GDM1 (cell line): ENCODE measurements at regions not wholly inside any gene's neighbourhood (a gene's known extent, or its start where the extent isn't known, plus 50 kb on each side); places are given as distances from the start of the nearest gene placed in this dataset.

Experiments
- DNase-seq: peaks from one replicate; lab custom pipeline; 2025; lab: John Stamatoyannopoulos, UW

DNA sequence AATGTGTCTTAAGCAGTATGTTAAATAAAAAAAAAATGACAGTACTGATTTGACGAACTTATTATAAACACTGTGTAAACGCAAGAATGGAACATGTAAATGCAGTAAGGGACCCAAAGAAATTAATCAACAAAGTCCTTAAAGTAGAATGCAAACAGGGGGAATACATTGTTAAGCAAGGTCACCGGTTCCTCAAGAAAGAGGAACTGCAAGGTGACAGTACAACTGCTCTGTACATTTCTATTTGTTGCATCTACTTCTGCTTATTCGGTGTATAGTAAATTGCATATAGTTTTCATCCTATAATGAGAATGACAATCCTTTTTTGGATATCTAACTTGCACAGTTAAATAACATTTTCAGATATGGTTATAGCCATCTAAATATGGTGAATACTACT, 387.0 kb upstream of the SEMA3D start:
- DNase-seq, result no peak

- no peak for DNase-seq
These were observed 386.5 kb upstream of the SEMA3D start for GRCh38 chr7:85573346-85573745.

DNA sequence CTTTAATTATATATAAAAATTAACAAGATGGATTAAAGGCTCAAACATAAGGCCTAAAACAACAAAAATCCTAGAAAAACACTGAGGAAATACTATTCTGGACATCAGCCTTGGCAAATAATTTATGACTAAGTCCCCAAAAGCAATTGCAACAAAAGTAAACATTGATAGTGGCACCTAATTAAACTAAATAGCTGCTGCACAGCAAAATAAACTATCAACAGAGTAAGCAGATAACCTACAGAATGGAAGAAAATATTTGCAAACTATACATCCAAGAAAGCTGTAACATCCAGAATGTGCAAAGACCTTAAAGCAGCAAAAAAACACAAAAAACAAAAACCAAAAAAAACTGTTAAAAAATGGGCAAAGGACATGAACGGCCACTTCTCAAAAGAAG, 384.0 kb upstream of the SEMA3D start:
- DNase-seq, result no peak

- no peak for DNase-seq
These were observed 381.1 kb upstream of the SEMA3D start for GRCh38 chr7:85567983-85568382.

DNA sequence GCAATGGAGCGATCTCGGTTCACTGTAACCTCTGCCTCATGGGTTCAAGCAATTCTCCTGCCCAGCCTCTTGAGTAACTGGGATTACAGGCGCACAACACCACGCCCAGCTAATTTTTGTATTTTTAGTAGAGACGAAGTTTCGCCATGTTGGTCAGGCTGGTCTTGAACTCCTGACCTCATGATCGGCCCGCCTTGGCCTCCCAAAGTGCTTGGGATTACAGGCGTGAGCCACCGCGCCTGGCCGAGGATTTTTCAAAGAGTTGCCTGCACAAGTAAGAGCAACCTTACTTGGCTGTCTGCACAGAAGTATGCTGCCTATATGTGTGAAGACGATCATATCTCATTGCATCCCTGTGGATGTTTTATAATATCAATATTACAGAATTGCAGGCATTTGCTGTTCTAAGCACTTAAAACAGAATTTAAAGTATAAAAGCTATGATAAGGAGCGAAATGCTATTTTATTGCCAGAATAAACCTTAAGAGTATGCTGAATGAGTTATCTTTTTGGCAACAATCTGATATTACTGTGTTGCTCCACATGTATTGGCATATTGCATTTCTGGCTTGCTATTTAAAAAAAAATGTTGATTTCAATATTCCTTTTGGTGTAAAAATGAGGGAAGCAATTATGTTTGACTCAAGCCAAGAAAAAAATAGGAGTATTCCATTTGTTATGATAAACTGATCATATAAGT, 379.4 kb upstream of the SEMA3D start:
- no peak for DNase-seq

DNA sequence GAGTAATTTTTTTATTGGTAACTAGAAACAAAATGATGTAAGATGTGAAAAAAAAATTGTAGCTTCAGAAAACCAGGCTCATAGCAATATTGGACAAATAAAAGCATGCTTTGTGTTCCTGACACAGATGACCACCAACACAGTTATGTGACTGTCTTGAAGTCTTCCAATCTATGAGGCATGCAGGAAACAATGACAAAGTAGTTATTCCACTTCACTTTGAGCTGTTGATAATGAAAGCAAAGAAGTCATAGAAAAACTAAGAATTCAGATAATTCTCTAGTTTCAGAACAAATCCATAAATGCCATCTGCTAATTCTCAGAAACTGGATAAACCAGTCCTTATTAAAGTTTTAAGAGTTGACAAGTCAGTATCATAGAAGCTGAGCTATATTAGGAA, 378.4 kb upstream of the SEMA3D start:
- no peak for DNase-seq

DNA sequence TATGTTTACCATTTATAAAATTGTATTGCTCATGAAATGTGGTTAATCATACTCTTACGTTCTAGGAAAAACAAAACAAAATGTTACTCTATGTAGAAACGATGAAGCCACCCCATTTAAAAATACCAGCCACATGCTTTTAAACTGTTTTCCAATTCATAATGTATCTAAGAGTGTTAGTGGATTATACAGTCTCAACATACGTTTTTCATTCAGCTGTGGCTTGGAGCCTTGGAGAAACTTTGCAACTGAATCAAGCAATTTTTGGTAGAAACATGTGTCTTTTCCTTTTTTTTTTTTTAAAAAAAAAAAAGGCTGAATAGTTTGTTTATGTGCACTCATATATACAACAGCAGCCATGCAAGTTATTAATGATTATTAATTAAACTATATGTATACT, 378.0 kb upstream of the SEMA3D start:
- DNase-seq, result no peak

GRCh38 chr7:85561706-85562105, 374.9 kb upstream of the SEMA3D start:
- DNase-seq, result no peak

DNA sequence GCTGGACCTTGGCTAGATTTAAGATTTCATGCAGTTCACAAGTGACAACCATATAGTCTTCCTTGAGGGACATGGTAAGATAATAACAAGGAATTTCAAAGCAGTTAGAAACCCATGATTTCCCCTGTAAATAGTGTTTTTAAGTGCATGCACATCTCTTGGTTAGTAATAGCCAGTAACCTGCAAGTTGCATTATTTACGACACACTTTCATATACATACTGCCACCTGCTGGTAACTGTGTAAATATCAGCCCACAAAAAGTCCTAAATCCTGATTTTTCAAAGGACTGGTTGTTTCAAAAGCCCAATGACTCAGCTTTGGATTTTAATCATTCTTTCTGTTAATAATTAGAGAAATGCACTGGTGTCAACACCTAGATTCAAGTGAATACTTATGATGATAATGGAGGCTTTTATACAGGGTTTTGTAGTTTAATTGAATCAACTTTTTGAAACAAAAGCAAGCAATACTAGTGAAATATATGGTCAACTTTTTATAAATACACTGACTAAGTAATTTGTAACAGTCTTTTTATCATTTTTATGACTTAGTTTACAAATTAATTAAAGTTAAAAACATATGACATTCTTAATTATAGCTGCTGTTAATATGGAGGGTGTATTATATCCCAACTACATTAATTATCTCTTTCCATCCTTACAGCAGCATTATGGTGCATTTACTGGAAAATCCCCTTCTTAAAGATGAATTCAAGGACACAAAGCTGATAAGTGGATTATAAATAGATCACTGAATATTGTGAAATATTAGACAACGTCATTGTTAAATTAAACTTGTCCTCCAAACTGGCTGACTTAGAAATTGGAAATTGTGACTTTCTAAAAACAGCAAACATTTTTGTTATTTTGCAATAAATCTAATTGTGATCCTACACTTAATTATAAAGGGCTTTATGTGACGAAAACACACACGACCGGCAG, 367.7 kb upstream of the SEMA3D start:
- DNase-seq, result peak; percentile 49

DNA sequence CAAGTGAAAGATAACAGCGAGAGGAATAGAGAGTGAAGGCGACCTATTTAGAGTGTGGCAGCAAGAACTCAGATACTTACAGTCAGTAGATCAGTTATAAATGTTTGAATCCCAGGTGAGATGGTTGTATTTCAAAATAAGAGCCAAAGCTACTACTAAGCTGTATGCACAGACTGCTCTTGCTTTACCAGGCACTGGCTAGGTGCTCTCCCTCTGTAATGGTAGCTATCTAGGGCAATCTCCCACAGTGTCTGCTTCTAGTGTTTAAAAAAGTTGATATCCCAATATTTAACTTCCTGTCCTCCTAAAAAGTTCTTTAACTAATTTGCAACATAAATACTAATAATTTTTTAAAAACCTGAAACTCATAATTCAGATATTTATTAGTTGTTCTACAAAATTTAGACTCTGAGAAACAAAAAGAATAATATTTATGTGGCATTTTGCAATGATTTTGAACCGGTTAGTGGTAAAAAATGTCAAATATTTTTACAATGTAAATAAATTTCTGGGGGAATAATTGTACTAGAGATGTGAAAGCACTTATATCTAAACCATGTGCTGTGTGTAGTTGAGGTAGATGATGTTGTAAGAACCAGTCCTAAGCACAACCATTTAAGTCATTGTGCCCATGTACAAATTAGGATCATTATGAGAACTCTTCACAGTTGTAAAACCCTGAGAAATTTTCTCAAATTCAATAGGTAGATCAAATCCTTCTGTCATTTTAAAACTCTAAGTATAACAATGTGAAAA, 349.3 kb upstream of the SEMA3D start:
- DNase-seq, result no peak

- DNase-seq, result no peak
These were observed 343.0 kb upstream of the SEMA3D start for GRCh38 chr7:85529831-85530230.

- no peak for DNase-seq
These were observed 342.3 kb upstream of the SEMA3D start for GRCh38 chr7:85529201-85529600.

- no peak for DNase-seq
These were observed 341.7 kb upstream of the SEMA3D start for GRCh38 chr7:85528581-85528980.

DNA sequence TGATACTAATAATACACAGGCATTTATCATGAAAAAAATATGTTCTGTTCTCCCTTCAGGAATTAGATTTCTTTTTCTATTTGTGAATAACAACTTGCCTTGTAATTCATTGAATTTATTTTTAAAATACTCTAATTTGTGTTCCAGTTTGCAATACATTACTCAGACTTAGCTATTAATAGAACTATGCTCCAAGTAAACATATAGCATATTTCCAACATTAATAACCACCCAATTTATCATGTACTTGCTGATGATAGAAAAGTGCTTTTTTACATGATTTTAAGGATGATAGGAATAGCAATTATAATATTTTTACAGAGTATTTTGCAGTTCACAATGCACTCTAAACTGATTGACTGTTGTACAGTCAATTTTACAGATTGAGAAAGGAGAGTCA, 338.8 kb upstream of the SEMA3D start:
- DNase-seq, result no peak

- no peak for DNase-seq
These were observed 335.2 kb upstream of the SEMA3D start for GRCh38 chr7:85522070-85522469.

GRCh38 chr7:85521108-85521694, 334.3 kb upstream of the SEMA3D start:
- no peak for DNase-seq

GRCh38 chr7:85520175-85520574, 333.3 kb upstream of the SEMA3D start:
- no peak for DNase-seq

DNA sequence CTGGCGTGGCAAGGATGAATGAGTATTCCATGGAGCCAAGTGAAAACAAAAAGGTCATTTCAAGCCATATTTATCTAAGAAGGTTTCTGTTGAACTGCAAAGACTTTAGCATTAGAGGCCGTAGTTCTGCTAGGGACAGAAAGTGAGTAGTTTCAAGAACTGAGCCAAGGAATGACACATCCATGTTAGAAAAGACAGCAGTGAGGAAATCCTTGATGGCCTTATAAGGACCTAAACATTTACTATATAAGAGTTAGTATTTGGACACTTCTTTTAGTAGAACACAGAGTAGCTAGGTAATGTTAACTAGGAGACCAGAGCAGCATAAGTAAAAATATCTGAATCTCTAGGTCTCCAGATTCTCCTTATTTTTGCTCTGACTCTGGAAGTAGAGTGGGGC, 329.8 kb upstream of the SEMA3D start:
- no peak for DNase-seq

DNA sequence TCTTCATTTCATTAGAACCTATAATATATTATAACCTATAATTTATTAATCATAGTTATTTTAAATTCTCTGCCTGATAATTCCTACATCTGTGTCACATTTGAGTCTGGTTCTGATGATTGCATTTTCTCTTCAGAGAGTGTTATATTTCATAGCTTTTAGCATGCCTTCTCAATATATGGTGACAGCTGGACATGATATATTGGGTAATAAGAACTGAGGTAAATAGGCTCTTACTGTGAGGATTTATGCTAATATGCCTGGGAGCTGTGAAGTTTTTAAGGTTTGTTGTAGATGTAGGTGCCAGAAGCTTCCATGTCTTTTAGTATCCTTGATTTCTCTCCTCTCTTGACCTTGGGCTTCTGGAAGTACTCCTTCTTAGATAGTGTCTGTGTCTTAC, 325.9 kb upstream of the SEMA3D start:
- no peak for DNase-seq

- no peak for DNase-seq
These were observed 323.4 kb upstream of the SEMA3D start for GRCh38 chr7:85510287-85510686.

GRCh38 chr7:85509476-85509875, 322.6 kb upstream of the SEMA3D start:
- DNase-seq, result no peak
